K562 (cell line): ENCODE measurements at regions not wholly inside any gene's neighbourhood (a gene's known extent, or its start where the extent isn't known, plus 50 kb on each side); places are given as distances from the start of the nearest gene placed in this dataset.

Experiments used
- ERF ChIP-seq: fragments of 450-650 bp; formaldehyde crosslinking; IDR thresholded peaks from 2 replicates; pipeline ENCODE4 v1.4.0; 2020; ENCODE audit warnings: mild to moderate bottlenecking, mixed read lengths
- MTF1 ChIP-seq: fragments of 250-450 bp; sonication (Bioruptor Pico); IDR thresholded peaks from 2 replicates; pipeline ENCODE4 v1.9.0; 2021; ENCODE audit warnings: moderate library complexity, mild to moderate bottlenecking, inconsistent platforms, borderline replicate concordance
- NRF1 ChIP-seq, 2 experiments: fragments of 450-650 bp; IDR thresholded peaks in 1 of 2; conservative IDR thresholded peaks in 1 of 2; 2 replicates each; pipeline ENCODE4 v1.6.1; 2014; ENCODE audit warnings: mild to moderate bottlenecking in 2 of 2
- ZNF589 ChIP-seq: fragments of 200-800 bp; sonication (Bioruptor generic); IDR thresholded peaks from 2 replicates; pipeline ENCODE4 v1.6.1; 2016; ENCODE audit warnings: low read depth, missing genetic modification characterization, missing compliant biosample characterization
- ZNF764 ChIP-seq: fragments of 250-450 bp; sonication (Bioruptor Pico); IDR thresholded peaks from 2 replicates; pipeline ENCODE4 v1.4.0; 2020; ENCODE audit warnings: low read depth, mild to moderate bottlenecking, moderate library complexity
- TF ChIP-seq, protein P1 (sequence below): sonication (generic); formaldehyde crosslinking; IDR thresholded peaks from 2 replicates; pipeline ENCODE4 v1.8.1; 2023; ENCODE audit warnings: mild to moderate bottlenecking, missing genetic modification reagents
- TF ChIP-seq, protein P2 (sequence below): fragments of 250-450 bp; sonication (Bioruptor Pico); IDR thresholded peaks from 2 replicates; pipeline ENCODE4 v1.4.0; 2020; ENCODE audit warnings: mild to moderate bottlenecking, moderate library complexity
- TF ChIP-seq, protein P3 (sequence below): fragments of 450-650 bp; formaldehyde crosslinking; IDR thresholded peaks from 2 replicates; pipeline ENCODE4 v1.4.0; 2020; ENCODE audit warnings: mild to moderate bottlenecking, moderate library complexity

GRCh38 chr2:192775011-192775410, 580.3 kb upstream of the TMEFF2 start (continued):
- TF ChIP-seq, protein P1, sequence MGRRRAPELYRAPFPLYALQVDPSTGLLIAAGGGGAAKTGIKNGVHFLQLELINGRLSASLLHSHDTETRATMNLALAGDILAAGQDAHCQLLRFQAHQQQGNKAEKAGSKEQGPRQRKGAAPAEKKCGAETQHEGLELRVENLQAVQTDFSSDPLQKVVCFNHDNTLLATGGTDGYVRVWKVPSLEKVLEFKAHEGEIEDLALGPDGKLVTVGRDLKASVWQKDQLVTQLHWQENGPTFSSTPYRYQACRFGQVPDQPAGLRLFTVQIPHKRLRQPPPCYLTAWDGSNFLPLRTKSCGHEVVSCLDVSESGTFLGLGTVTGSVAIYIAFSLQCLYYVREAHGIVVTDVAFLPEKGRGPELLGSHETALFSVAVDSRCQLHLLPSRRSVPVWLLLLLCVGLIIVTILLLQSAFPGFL (CRISPR knock-in tag), result no peak
- TF ChIP-seq ZNF764 (CRISPR knock-in tag) (no peak), ERF (CRISPR knock-in tag) (no peak), NRF1 (conservative IDR thresholded peaks at IDR 0.05 in 1 of 2, IDR thresholded peaks at IDR 0.05 in 1 of 2) (no peak), ZNF589 (CRISPR knock-in tag) (no peak), MTF1 (CRISPR knock-in tag) (no peak)
- TF ChIP-seq, protein P2, sequence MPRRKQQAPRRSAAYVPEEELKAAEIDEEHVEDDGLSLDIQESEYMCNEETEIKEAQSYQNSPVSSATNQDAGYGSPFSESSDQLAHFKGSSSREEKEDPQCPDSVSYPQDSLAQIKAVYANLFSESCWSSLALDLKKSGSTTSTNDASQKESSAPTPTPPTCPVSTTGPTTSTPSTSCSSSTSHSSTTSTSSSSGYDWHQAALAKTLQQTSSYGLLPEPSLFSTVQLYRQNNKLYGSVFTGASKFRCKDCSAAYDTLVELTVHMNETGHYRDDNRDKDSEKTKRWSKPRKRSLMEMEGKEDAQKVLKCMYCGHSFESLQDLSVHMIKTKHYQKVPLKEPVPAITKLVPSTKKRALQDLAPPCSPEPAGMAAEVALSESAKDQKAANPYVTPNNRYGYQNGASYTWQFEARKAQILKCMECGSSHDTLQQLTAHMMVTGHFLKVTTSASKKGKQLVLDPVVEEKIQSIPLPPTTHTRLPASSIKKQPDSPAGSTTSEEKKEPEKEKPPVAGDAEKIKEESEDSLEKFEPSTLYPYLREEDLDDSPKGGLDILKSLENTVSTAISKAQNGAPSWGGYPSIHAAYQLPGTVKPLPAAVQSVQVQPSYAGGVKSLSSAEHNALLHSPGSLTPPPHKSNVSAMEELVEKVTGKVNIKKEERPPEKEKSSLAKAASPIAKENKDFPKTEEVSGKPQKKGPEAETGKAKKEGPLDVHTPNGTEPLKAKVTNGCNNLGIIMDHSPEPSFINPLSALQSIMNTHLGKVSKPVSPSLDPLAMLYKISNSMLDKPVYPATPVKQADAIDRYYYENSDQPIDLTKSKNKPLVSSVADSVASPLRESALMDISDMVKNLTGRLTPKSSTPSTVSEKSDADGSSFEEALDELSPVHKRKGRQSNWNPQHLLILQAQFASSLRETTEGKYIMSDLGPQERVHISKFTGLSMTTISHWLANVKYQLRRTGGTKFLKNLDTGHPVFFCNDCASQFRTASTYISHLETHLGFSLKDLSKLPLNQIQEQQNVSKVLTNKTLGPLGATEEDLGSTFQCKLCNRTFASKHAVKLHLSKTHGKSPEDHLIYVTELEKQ, result no peak
- TF ChIP-seq, protein P3, sequence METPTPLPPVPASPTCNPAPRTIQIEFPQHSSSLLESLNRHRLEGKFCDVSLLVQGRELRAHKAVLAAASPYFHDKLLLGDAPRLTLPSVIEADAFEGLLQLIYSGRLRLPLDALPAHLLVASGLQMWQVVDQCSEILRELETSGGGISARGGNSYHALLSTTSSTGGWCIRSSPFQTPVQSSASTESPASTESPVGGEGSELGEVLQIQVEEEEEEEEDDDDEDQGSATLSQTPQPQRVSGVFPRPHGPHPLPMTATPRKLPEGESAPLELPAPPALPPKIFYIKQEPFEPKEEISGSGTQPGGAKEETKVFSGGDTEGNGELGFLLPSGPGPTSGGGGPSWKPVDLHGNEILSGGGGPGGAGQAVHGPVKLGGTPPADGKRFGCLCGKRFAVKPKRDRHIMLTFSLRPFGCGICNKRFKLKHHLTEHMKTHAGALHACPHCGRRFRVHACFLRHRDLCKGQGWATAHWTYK (CRISPR knock-in tag), result no peak
